ENCODE measurements at regions not wholly inside any gene's neighbourhood (a gene's known extent, or its start where the extent isn't known, plus 50 kb on each side); places are given as distances from the start of the nearest gene placed in this dataset.

DNA sequence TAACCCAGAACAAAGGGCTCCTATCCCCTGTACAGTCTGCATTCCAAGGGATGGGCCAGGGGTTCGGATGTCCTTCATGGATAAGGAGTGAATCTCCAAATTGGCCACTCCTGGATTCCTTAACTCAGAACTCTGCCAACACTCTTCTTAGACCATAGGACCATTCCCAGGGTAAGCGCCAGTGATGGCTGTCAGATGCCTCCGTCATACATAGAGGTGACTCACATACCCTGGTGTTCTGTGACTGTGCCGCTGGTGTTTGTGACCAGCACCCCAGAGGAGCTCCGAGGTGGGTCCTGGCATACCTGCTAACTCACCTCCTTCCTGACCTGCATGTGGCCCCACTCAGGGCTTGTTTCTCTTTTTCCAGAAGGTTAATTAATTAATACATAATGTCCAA is 134.7 kb downstream of the KLF13 start:
- Mint-ChIP-seq H3K9me3 (no peaks in the 10 kb centered on the region), H3K27me3 (no peaks in the 10 kb centered on the region), H3K4me1 (ENCODE audit: low read depth) (peaks cover 22% of the 10 kb centered on the region), H3K4me3 (no peak overlapping the region), H3K36me3 (ENCODE audit: low read depth) (no peaks in the 10 kb centered on the region), H3K27ac (no peak overlapping the region)
- ChIA-PET CTCF (interaction anchor here (2.1 to 4.5 kb wide), 2 partner anchors 22 to 28 kb away, joined by 4 to 31 read pairs; no protein-coding TSS in a partner anchor), POLR2A (interaction anchor here (0.8 kb wide), 1 partner anchor 26 kb away, joined by 3 read pairs; no protein-coding TSS in a partner anchor)
- TF ChIP-seq, protein P1, sequence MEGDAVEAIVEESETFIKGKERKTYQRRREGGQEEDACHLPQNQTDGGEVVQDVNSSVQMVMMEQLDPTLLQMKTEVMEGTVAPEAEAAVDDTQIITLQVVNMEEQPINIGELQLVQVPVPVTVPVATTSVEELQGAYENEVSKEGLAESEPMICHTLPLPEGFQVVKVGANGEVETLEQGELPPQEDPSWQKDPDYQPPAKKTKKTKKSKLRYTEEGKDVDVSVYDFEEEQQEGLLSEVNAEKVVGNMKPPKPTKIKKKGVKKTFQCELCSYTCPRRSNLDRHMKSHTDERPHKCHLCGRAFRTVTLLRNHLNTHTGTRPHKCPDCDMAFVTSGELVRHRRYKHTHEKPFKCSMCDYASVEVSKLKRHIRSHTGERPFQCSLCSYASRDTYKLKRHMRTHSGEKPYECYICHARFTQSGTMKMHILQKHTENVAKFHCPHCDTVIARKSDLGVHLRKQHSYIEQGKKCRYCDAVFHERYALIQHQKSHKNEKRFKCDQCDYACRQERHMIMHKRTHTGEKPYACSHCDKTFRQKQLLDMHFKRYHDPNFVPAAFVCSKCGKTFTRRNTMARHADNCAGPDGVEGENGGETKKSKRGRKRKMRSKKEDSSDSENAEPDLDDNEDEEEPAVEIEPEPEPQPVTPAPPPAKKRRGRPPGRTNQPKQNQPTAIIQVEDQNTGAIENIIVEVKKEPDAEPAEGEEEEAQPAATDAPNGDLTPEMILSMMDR (IDR thresholded peaks at IDR 0.05), result no peak
- intact Hi-C loops (cut with micrococcal nuclease), result no loop called here
- ATAC-seq (no peak), DNase-seq (no peak)

DNA sequence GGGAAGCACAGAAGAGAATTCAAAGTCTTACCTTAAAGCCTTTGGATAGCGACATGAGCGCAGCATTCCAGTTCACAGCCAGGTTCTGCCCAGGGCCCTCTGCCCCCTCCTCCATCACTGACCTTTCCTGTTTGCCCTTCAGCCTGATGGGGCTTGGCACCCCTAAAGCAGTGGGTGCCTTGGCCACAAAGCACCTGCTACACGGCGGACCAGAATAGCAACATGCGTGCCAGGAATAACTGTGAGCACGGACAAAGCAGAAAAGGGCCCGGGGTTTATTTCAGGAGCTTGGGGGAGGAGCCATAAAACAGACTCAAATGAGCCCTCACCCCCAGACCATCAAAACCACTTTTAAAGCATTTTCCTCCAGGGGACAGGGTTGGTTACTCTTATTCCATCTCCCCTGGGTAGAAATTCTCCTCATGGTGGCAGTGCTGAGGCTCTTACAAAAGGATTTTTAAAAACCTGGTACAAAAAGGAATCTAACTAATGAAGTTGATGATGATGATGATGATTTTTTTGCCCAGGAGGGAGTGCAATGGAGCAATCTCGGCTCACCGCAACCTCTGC is 135.4 kb downstream of the KLF13 start:
- no peaks in the 10 kb centered on the region for H3K36me3 Mint-ChIP-seq (ENCODE audit: low read depth)
- no peak overlapping the region for H3K4me3 Mint-ChIP-seq
- peaks cover 22% of the 10 kb centered on the region for H3K4me1 Mint-ChIP-seq (ENCODE audit: low read depth)
- no peaks in the 10 kb centered on the region for H3K27me3 Mint-ChIP-seq
- TF ChIP-seq, protein P1 (IDR thresholded peaks at IDR 0.05), result peak; percentile 10
- ChIA-PET CTCF (interaction anchor here (2.1 to 4.5 kb wide), 2 partner anchors 23 to 27 kb away, joined by 4 to 31 read pairs; no protein-coding TSS in a partner anchor), POLR2A (no interaction called here)
- no peak overlapping the region for H3K27ac Mint-ChIP-seq
- DNase-seq, result no peak
- intact Hi-C loops (cut with micrococcal nuclease), result no loop called here
- no peaks in the 10 kb centered on the region for H3K9me3 Mint-ChIP-seq
- ATAC-seq, result no peak

DNA sequence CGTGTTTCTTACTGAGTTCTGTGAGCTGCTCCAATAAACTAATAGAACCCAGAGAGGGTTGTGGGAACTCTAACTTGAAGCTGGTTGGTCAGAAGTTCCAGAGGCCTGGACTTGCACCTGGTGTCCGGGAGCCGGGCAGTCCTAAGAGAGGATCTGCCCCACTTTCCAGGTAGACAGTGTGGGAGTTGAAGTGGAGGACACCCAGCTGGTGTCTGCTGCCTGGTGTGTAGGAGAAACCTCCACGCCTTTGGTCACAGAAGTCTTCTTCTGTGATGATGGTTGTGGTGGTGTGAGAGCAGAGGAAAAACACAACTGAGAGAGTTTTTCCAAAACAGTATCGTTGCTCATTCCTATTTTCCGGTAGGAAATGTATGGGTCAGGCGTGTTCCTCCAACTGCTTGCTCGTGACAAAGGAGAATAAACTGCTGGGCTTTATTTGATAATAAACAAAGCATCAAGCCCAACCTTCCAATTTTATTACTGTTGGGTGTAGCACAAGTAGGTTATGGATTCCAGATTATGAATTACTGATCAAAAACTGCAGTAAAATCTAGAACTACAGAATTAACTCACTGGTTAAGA is 137.0 kb downstream of the KLF13 start:
- POLR2A ChIA-PET, result no interaction called here
- ATAC-seq (no peak), DNase-seq (no peak)
- H3K36me3 Mint-ChIP-seq (ENCODE audit: low read depth), result no peaks in the 10 kb centered on the region
- no peak overlapping the region for H3K27ac Mint-ChIP-seq
- CTCF ChIA-PET, result interaction anchor here (1.0 kb wide), 1 partner anchor 12 kb away, joined by 3 read pairs; no protein-coding TSS in a partner anchor
- intact Hi-C loops (cut with micrococcal nuclease), result no loop called here
- no peaks in the 10 kb centered on the region for H3K27me3 Mint-ChIP-seq
- peaks cover 18% of the 10 kb centered on the region for H3K4me1 Mint-ChIP-seq (ENCODE audit: low read depth)
- no peak overlapping the region for H3K4me3 Mint-ChIP-seq
- H3K9me3 Mint-ChIP-seq, result no peaks in the 10 kb centered on the region
- TF ChIP-seq, protein P1 (IDR thresholded peaks at IDR 0.05), result no peak

DNA sequence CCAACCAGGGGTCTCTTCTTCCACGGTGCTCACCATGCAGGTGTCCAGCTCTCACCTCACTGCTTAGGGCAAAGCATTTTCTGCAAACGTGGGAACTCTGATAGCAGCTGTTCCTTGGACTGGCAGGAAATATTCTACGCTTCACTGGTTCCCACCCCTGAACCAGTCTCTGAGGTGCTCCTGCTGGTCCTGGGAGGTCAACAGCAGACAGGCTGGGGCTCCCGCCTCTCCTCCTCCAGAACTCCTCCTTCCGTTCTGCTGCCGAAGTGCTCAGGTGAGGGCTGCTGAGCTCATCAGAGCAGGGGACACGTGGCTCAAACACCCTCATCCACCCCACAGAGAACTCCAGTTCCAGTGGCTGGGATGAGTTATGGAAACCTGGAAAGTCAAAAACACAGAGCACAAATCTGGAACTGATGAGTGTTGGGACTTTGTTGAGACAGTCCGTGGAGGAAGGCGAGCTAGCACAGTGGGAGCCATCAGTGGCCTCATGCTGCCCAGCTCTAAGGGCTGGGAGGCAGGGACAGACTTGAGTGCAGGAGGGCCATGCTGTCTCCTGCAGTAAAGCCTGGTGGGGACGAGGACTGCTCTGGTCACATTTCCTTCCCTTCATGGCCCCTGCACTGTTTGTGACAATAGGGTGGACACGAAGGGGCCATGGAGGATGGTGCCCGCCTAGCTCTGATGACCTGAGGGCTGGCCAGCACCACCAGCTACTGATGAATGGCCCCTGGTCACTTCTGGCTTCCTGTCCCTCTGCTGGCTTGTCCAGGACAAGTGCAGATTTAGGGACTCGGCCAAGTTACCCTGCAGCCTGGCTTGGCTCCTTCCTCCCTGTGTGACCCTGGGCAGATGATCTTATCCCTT is 137.8 kb downstream of the KLF13 start:
- H3K27me3 Mint-ChIP-seq, result no peaks in the 10 kb centered on the region
- TF ChIP-seq, protein P1 (IDR thresholded peaks at IDR 0.05), result no peak
- no peak overlapping the region for H3K27ac Mint-ChIP-seq
- peaks cover 10% of the 10 kb centered on the region for H3K4me1 Mint-ChIP-seq (ENCODE audit: low read depth)
- ATAC-seq (no peak), DNase-seq (no peak)
- intact Hi-C loops (cut with micrococcal nuclease), result no loop called here
- no peaks in the 10 kb centered on the region for H3K36me3 Mint-ChIP-seq (ENCODE audit: low read depth)
- H3K9me3 Mint-ChIP-seq, result no peaks in the 10 kb centered on the region
- ChIA-PET POLR2A (no interaction called here), CTCF (interaction anchor here (1.0 kb wide), 1 partner anchor 11 kb away, joined by 3 read pairs; no protein-coding TSS in a partner anchor)
- H3K4me3 Mint-ChIP-seq, result no peak overlapping the region

All from activated CD8-positive, alpha-beta T cell treated with anti-CD3 and anti-CD28 coated beads for 36 hours (primary cell).